HG02610 (cell line): ENCODE measurements at regions not wholly inside any gene's neighbourhood (a gene's known extent, or its start where the extent isn't known, plus 50 kb on each side); places are given as distances from the start of the nearest gene placed in this dataset.

Source experiments
- ATAC-seq: cut with Tn5 transposase; IDR thresholded peaks from one replicate; pipeline ENCODE4 v1.9.1; 2021; ENCODE audit warnings: mild to moderate bottlenecking, moderate library complexity; ENCODE audit not compliant: unreplicated experiment

- ATAC-seq: no peak
Measured at GRCh38 chr2:163281717-163282116, 443.1 kb upstream of the KCNH7 start.

DNA sequence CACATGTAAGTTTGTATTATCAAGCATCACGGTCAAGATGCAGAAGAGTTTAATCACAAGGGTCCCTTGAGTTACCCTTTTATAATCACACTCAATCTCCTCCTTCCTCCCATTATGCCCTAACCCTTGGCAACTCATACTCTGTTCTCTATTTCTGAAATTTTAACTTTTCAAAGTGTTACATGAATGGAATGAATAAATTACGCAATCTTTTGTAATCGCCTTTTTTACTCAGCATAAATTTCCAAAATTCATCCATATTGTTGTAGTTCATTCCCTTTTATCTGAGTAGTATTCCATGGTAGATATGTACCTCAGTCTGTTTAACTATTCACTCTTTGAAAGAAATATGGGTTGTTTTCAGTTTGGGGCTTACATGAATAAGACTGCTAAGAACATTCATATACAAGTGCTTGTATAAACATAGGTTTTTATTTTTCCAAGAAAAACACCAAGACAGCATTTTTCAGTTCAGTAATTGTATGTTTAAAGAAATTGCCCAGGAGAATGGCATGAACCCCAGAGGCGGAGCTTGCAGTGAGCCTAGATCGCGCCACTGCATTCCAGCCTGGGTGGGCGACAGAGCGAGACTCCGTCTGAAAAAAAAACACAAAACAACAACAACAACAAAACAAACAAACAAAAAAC, 430.9 kb upstream of the KCNH7 start:
- ATAC-seq: no peak

- ATAC-seq: no peak
Measured at GRCh38 chr2:163266772-163267171, 428.2 kb upstream of the KCNH7 start.

GRCh38 chr2:163265562-163265961, 427.0 kb upstream of the KCNH7 start:
- no peak for ATAC-seq

DNA sequence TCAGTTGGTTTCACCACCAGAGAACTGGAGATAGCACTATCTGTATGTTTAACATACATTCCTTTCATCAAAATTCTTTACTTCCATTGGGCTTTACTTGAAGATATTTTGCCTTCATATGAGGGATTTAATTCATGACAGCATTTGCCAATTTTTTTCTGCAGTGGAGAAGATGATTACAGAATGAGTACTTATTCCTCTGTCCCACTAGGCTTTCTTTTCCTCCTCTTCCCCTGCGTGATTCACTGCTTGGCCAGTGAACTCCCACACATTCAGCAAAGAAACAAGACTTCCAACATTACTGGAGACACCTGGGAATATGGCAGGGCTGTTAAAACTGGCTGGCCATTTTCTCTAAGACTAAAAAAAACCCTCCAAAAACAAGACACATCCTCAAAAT, 425.8 kb upstream of the KCNH7 start:
- ATAC-seq: no peak

- no peak for ATAC-seq
Measured at GRCh38 chr2:163259489-163259888, 420.9 kb upstream of the KCNH7 start.

- no peak for ATAC-seq
Measured at GRCh38 chr2:163255086-163255485, 416.5 kb upstream of the KCNH7 start.

DNA sequence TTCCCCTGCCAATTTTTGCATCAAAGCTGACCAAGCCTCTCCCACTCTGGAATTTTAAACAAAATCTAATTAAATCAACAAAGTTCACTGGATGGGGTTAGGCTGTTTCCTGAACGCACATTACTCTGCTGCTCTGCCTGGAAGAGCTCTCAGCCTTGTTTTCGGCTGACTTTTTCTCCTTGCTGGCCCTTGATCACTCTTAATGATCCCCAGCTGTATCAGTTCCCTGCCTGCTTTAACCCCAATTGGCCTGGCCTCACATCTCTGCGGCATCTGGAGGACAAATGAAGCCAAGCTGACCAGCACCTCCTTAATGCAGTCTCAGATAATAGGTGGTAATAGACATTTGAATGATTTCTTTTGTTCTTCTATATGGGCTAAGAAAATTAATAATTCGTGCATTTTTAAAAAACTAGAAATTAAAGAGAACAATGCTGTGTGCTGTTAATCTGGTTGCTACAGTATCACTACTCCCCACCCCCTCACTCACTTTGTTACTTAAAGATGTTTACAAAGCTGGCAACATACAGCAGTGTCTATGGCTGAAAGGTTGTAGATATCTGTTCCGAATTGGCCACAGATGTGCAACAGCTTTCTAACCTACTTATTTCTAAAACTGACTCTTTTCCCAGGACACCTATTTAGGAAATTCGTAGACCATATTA, 415.2 kb upstream of the KCNH7 start:
- ATAC-seq: no peak

- ATAC-seq: no peak
Measured at GRCh38 chr2:163252199-163252598, 413.6 kb upstream of the KCNH7 start.

GRCh38 chr2:163248376-163249253, 410.0 kb upstream of the KCNH7 start:
- no peak for ATAC-seq

DNA sequence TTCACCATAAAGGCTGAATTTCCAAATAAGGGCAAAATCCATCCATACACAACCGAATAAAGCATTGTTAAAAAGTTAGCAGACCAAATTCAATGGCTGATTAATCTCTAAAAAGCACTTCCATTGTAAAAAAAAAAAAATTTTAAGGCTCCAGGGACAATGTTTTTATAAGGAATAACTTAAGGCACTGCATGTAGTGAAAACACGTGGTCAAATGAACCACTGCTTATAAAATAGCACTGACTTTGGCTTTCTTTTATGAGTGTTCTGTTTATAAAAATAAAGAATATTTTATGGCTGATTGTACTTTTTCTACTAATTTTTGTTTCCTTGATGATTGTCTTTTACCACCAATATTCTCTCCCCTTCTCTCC, 409.3 kb upstream of the KCNH7 start:
- ATAC-seq: no peak

DNA sequence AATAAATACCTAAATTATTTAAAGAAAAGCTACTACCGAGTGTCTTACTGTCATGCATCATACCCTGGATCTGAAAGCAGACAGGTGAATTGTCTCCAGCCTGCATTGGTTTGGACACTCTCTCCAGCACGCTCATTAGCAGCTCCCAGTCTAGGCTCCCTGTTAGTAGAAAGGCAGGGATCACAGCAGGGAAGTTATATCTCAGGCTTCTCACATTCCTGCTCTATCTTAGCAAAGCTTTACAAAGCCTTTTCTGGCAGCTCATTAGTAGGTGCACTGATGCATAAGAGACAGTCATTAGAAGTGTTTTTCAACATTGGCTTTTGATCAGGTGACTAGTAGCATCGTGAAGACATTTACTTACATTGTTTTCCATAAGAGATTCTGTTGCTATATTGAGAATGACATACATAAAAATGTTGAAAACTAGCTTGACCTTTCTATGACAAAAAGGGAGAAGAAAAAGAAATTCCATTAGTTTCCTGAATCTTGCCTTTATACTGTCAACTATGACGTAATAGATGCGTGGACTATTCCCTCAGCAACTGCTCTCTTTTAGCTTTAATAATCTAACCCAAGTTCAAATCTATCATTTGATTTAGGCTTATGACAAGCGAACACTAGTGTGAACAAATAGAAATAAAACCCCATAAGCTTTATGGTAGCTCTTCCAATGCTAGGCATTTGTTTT, 408.7 kb upstream of the KCNH7 start:
- no peak for ATAC-seq

- ATAC-seq: no peak
Measured at GRCh38 chr2:163246135-163246534, 407.6 kb upstream of the KCNH7 start.

GRCh38 chr2:163236553-163236952, 398.0 kb upstream of the KCNH7 start:
- ATAC-seq: no peak

GRCh38 chr2:163231666-163232065, 393.1 kb upstream of the KCNH7 start:
- ATAC-seq: no peak

GRCh38 chr2:163213661-163214081, 375.1 kb upstream of the KCNH7 start:
- ATAC-seq: no peak

DNA sequence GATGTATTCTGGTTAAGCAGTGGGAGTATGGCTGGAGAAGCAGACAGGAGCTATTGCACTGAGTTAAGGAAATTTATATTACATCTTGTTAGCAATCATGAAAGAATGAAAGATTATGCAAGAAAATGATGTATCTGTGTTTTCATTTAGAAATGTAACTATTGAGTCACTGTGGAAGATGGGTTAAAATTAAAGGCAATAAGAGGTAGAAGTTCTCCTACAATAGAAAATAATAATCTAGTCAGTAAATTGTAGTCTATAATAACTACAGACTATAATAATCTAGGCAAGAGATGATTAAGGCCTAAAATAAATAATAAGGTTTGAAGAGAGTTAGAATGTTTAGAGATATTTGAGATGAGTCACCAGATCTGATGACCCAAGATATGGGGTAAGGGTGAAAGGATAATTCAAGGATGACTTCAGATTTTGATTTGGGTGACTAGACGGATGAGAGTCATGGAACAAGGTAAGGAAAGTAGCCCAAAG, 371.9 kb upstream of the KCNH7 start:
- ATAC-seq: no peak

DNA sequence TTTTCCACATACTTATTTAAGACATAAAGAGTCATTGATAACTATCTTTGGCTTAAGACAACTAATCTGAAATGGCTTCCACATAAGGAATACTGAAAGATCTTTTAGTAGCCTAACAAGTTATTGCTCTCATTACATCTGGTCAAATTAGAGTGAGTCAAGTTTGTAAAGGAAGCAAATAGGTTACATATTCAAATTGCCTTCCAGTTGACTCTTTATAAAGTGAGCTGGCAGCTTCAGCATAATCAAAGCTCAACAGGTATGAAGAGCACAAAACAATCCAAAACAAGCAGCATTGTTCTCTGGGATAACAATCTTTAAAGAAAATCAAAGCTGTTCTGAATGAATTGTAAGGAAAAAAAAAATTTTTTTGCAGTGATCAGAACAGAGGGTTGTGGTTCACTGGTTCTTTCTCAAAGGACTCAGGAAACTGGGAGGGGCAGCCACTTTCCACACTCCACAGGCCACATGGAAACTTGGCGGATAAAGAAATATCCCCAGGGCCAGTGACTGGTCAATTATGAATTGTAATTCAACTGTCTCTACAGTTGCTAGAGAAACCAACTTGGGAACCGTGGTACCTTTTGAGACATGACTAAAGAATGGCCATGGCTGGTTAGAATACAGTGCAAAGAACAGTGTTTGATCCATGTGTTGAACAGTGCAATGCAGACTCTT, 369.3 kb upstream of the KCNH7 start:
- ATAC-seq: no peak

DNA sequence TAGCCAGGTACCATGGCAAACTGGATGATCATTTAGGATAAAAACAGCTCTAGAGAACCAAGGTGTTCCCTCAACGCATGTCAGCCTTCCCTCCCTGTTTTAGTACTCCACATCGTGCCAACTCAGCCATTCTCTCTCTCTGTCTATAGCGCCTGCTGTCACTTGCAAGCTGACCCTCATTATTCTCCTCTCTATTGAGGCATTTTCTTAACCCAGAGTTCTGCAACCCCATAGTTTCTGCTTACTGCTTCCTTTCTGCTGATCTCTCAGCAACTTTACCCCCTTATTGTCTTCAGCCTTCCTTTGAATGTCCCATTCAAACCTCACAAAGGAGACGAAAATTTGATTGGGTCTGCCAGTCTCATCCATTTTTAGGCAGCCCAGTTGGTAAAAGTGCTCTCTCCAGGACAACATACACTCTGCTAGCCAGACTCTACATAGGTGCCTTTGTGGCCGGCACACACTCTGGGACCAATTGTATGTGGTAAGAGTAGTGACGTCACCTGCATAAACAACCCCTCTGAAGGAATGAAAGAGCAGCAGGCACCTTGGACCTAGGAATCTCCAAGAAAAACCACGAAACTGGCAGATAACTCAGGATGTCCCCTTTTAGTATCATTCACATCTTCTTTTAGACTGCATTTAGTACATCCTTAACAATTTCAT, 367.2 kb upstream of the KCNH7 start:
- no peak for ATAC-seq

- ATAC-seq: no peak
Measured at GRCh38 chr2:163200741-163201140, 362.2 kb upstream of the KCNH7 start.
